Mucosa of descending colon (tissue), 3 donors: ENCODE measurements at regions not wholly inside any gene's neighbourhood (a gene's known extent, or its start where the extent isn't known, plus 50 kb on each side); places are given as distances from the start of the nearest gene placed in this dataset.

Experiments
- ATAC-seq: fragments of 200-7000 bp; cut with Tn5 transposase; one replicate; pipeline ENCODE4 v1.9.1; 2020; ENCODE audit warnings: mild to moderate bottlenecking, moderate library complexity
- DNase-seq, 3 donors: peaks; one replicate each; pipeline ENCODE4 v3.0.0-alpha.2; 2020
- H3K36me3 ChIP-seq: fragments of 200-600 bp; one replicate; pipeline ENCODE4 v1.8.0; 2021; ENCODE audit warnings: low read depth, mild to moderate bottlenecking
- H3K4me1 ChIP-seq: fragments of 200-600 bp; one replicate; pipeline ENCODE4 v1.8.0; 2021; ENCODE audit warnings: low read depth, mild to moderate bottlenecking
- H3K4me3 ChIP-seq: fragments of 200-600 bp; one replicate; pipeline ENCODE4 v1.8.0; 2021; ENCODE audit warnings: mild to moderate bottlenecking
- H3K9me3 ChIP-seq: fragments of 200-600 bp; one replicate; pipeline ENCODE4 v1.8.0; 2021; ENCODE audit warnings: mild to moderate bottlenecking
- CTCF ChIP-seq: fragments of 200-600 bp; IDR thresholded peaks from one replicate; pipeline ENCODE4 v1.8.0; 2022; ENCODE audit warnings: antibody characterized with exemption, mild to moderate bottlenecking
- intact Hi-C, 2 donors: fragments of 100-400 bp; cut with DNase I in 1 of 2; cut with micrococcal nuclease in 1 of 2; formaldehyde crosslinking; loops; one replicate each; pipeline versions ENCODE4 v1.11.0 to v1.11.1; 2022; cut with DNase I, micrococcal nuclease
- donor health status: DM: no; HTN: no; CAD: no; lungs with moderate emphysema.
- donor health status: DM: no; HTN: no; CAD: no.
- donor health status: DM: no; HTN: yes; CAD: no.

- DNase-seq (no peak), ATAC-seq (no peak)
- Histone ChIP-seq H3K9me3 (no peaks in the 10 kb centered on the region), H3K4me1 (no peaks in the 10 kb centered on the region), H3K4me3 (no peak overlapping the region), H3K36me3 (no peaks in the 10 kb centered on the region)
- TF ChIP-seq CTCF = no peak
- intact Hi-C loops = no loop called here
These were observed 1319.3 kb upstream of the C9orf72 start for GRCh38 chr9:28892538-28892937.

GRCh38 chr9:28899267-28899666 is 1326.0 kb upstream of the C9orf72 start:
- Histone ChIP-seq H3K9me3 (peaks cover 10% of the 10 kb centered on the region), H3K4me1 (no peaks in the 10 kb centered on the region), H3K4me3 (no peak overlapping the region), H3K36me3 (no peaks in the 10 kb centered on the region)
- ATAC-seq (no peak), DNase-seq (peak in 1 of 3 donors; percentile 29)
- intact Hi-C loops = no loop called here
- TF ChIP-seq CTCF = no peak

- intact Hi-C loops = no loop called here
- H3K9me3 ChIP-seq = peaks cover 10% of the 10 kb centered on the region
- no peak for ATAC-seq
These were observed 1326.6 kb upstream of the C9orf72 start for GRCh38 chr9:28899926-28900325.

GRCh38 chr9:28900406-28900805 is 1327.1 kb upstream of the C9orf72 start:
- no peak for ATAC-seq

More at GRCh38 chr9:28899926-28900325, 1326.6 kb upstream of the C9orf72 start:
- DNase-seq = peak in 1 of 3 donors; percentile 17
- Histone ChIP-seq H3K4me1 (no peaks in the 10 kb centered on the region), H3K36me3 (no peaks in the 10 kb centered on the region), H3K4me3 (no peak overlapping the region)
- no peak for TF ChIP-seq CTCF

GRCh38 chr9:28909526-28909925 is 1336.2 kb upstream of the C9orf72 start:
- H3K4me3 ChIP-seq = no peak overlapping the region
- H3K4me1 ChIP-seq = no peaks in the 10 kb centered on the region
- no peak for ATAC-seq
- no peak for TF ChIP-seq CTCF
- H3K9me3 ChIP-seq = no peaks in the 10 kb centered on the region
- no peak for DNase-seq
- intact Hi-C loops = no loop called here
- no peaks in the 10 kb centered on the region for H3K36me3 ChIP-seq

More at GRCh38 chr9:28900406-28900805, 1327.1 kb upstream of the C9orf72 start:
- H3K4me3 ChIP-seq = no peak overlapping the region
- H3K9me3 ChIP-seq = peaks cover 10% of the 10 kb centered on the region
- intact Hi-C loops = no loop called here
- no peaks in the 10 kb centered on the region for H3K4me1 ChIP-seq
- TF ChIP-seq CTCF = no peak
- no peak for DNase-seq
- H3K36me3 ChIP-seq = no peaks in the 10 kb centered on the region

GRCh38 chr9:28912621-28913020 is 1339.3 kb upstream of the C9orf72 start:
- no peak for DNase-seq

More at GRCh38 chr9:28912621-28913020, 1339.3 kb upstream of the C9orf72 start:
- Histone ChIP-seq H3K36me3 (no peaks in the 10 kb centered on the region), H3K4me1 (peaks cover 7% of the 10 kb centered on the region), H3K9me3 (no peaks in the 10 kb centered on the region), H3K4me3 (no peak overlapping the region)
- no peak for ATAC-seq
- intact Hi-C loops = no loop called here
- TF ChIP-seq CTCF = no peak
